Esophagus mucosa (tissue), 1 donor: ENCODE measurements at regions not wholly inside any gene's neighbourhood (a gene's known extent, or its start where the extent isn't known, plus 50 kb on each side); places are given as distances from the start of the nearest gene placed in this dataset.

Experiments used
- ATAC-seq: fragments of 200-7000 bp; cut with Tn5 transposase; one replicate; pipeline ENCODE4 v1.9.1; 2020
- donor health status: DM: yes; HTN: yes; CAD: no.

- ATAC-seq, result no peak
These were observed 319.1 kb downstream of the ANXA1 start for GRCh38 chr9:73470766-73471165.

- ATAC-seq, result no peak
These were observed 322.4 kb downstream of the ANXA1 start for GRCh38 chr9:73474002-73474600.

- no peak for ATAC-seq
These were observed 323.0 kb downstream of the ANXA1 start for GRCh38 chr9:73474625-73475024.

- no peak for ATAC-seq
These were observed 343.2 kb downstream of the ANXA1 start for GRCh38 chr9:73494894-73495293.

GRCh38 chr9:73497796-73498195, 346.1 kb downstream of the ANXA1 start:
- ATAC-seq, result no peak

GRCh38 chr9:73515216-73515615, 363.6 kb downstream of the ANXA1 start:
- no peak for ATAC-seq

GRCh38 chr9:73523391-73523790, 371.7 kb downstream of the ANXA1 start:
- ATAC-seq, result no peak

GRCh38 chr9:73525350-73525749, 373.7 kb downstream of the ANXA1 start:
- no peak for ATAC-seq

GRCh38 chr9:73527521-73527920, 375.9 kb downstream of the ANXA1 start:
- ATAC-seq, result no peak

- ATAC-seq, result no peak
These were observed 377.3 kb downstream of the ANXA1 start for GRCh38 chr9:73528926-73529325.

GRCh38 chr9:73529666-73530065, 378.0 kb downstream of the ANXA1 start:
- no peak for ATAC-seq

GRCh38 chr9:73531051-73531532, 379.4 kb downstream of the ANXA1 start:
- no peak for ATAC-seq

GRCh38 chr9:73531658-73532057, 380.0 kb downstream of the ANXA1 start:
- no peak for ATAC-seq

- ATAC-seq, result no peak
These were observed 381.3 kb downstream of the ANXA1 start for GRCh38 chr9:73532985-73533384.

- ATAC-seq, result no peak
These were observed 384.7 kb downstream of the ANXA1 start for GRCh38 chr9:73536403-73536802.

- no peak for ATAC-seq
These were observed 385.9 kb downstream of the ANXA1 start for GRCh38 chr9:73537561-73537960.

- no peak for ATAC-seq
These were observed 388.3 kb downstream of the ANXA1 start for GRCh38 chr9:73539881-73540390.

GRCh38 chr9:73541923-73542322, 390.3 kb downstream of the ANXA1 start:
- ATAC-seq, result no peak

GRCh38 chr9:73543727-73544126, 392.1 kb downstream of the ANXA1 start:
- no peak for ATAC-seq

- ATAC-seq, result no peak
These were observed 396.5 kb downstream of the ANXA1 start for GRCh38 chr9:73548201-73548600.

- no peak for ATAC-seq
These were observed 398.3 kb downstream of the ANXA1 start for GRCh38 chr9:73549991-73550390.

GRCh38 chr9:73553295-73553694, 401.6 kb downstream of the ANXA1 start:
- ATAC-seq, result no peak

- ATAC-seq, result no peak
These were observed 406.8 kb downstream of the ANXA1 start for GRCh38 chr9:73558471-73558870.

- no peak for ATAC-seq
These were observed 413.4 kb downstream of the ANXA1 start for GRCh38 chr9:73565026-73565425.
